Effector memory CD4-positive, alpha-beta T cell (primary cell): ENCODE measurements at regions not wholly inside any gene's neighbourhood (a gene's known extent, or its start where the extent isn't known, plus 50 kb on each side); places are given as distances from the start of the nearest gene placed in this dataset.

Experiments used
- DNase-seq, 3 donors: peaks; one replicate each; pipeline ENCODE4 v3.0.0-alpha.2; 2020
- H3K27ac ChIP-seq: 2 replicates; pipeline ENCODE4 v1.7.0; 2013; ENCODE audit warnings: mild to moderate bottlenecking, low read length, moderate library complexity; ENCODE audit not compliant: insufficient read depth, poor library complexity, severe bottlenecking
- H3K27me3 ChIP-seq: replicated peaks from 2 replicates; pipeline ENCODE4 v1.7.0; 2013; ENCODE audit warnings: mild to moderate bottlenecking, low read length; ENCODE audit not compliant: insufficient read depth, control insufficient read depth, poor library complexity, severe bottlenecking
- H3K36me3 ChIP-seq: 2 replicates; pipeline ENCODE4 v1.7.0; 2013; ENCODE audit warnings: mild to moderate bottlenecking, low read length, moderate library complexity; ENCODE audit not compliant: control insufficient read depth, insufficient read depth
- H3K4me1 ChIP-seq: 2 replicates; pipeline ENCODE4 v1.7.0; 2013; ENCODE audit warnings: low read length, mild to moderate bottlenecking; ENCODE audit not compliant: control insufficient read depth, insufficient read depth, poor library complexity, severe bottlenecking
- H3K4me3 ChIP-seq: 2 replicates; pipeline ENCODE4 v1.7.0; 2013; ENCODE audit warnings: low read length, low read depth, mild to moderate bottlenecking; ENCODE audit not compliant: insufficient read depth, poor library complexity, severe bottlenecking
- H3K9me3 ChIP-seq: 2 replicates; pipeline ENCODE4 v1.7.0; 2013; ENCODE audit warnings: mild to moderate bottlenecking, low read length, moderate library complexity; ENCODE audit not compliant: control insufficient read depth

GRCh38 chr6:100155141-100155540 lies 161.1 kb upstream of the MCHR2 start:
- Histone ChIP-seq H3K9me3 (no peaks in the 10 kb centered on the region), H3K4me3 (no peak overlapping the region), H3K27me3 (no peaks in the 10 kb centered on the region), H3K36me3 (no peaks in the 10 kb centered on the region), H3K4me1 (no peaks in the 10 kb centered on the region), H3K27ac (no peak overlapping the region)
- no peak for DNase-seq

DNA sequence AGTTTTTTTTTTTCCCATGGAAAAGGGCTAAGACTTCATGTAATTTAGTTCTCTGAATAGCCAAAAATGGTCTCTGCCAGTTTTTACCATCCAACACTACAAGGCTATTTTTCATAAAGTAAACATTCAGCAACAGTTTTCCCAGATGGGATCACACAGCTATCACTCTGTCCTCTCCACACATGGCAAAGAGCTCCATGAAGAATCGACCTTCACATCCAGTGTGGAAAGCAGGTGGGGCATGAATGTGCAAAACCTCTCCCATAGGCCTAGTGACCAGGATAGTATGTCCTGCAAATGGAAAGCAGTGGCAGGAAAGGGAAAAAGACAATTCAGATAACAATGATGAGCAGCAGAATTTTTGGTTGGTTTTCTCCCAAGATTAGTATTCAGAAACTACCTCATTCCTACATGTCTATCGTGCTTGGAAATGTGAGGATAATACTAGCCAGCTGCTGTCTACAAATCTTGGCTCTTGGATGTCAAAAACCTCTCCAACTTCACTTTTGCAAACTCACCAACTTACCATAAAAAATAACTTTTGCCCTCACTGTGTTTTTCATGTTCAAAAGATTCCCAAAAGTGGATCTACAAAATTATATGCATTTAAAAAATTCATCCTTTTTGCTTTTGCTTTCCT lies 159.7 kb upstream of the MCHR2 start:
- H3K27ac ChIP-seq: no peak overlapping the region
- no peaks in the 10 kb centered on the region for H3K4me1 ChIP-seq
- no peak for DNase-seq
- H3K27me3 ChIP-seq: no peaks in the 10 kb centered on the region
- H3K9me3 ChIP-seq: no peaks in the 10 kb centered on the region
- H3K36me3 ChIP-seq: no peaks in the 10 kb centered on the region
- no peak overlapping the region for H3K4me3 ChIP-seq

DNA sequence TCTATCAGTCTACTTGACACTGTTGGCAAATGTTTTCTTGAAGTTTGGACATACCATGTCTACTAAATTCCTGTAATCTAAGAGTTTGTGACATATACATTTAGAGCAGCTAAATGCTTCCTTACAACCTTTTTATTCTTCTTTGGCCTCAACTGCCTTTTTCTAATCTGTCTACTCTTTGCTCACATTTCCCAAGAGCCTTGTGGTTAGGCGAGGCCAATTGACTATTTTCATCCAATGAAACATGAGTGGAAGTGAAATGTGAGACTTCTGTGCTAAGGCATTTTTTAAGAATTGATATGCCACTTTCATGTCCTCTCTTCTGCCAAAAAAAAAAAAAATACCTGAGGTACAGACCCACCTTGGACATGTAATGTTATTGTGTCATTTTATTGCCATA lies 158.2 kb upstream of the MCHR2 start:
- Histone ChIP-seq H3K4me1 (no peaks in the 10 kb centered on the region), H3K27ac (no peak overlapping the region), H3K4me3 (no peak overlapping the region), H3K9me3 (no peaks in the 10 kb centered on the region), H3K27me3 (no peaks in the 10 kb centered on the region), H3K36me3 (no peaks in the 10 kb centered on the region)
- DNase-seq: no peak

GRCh38 chr6:100144991-100145390 lies 151.0 kb upstream of the MCHR2 start:
- DNase-seq: no peak
- H3K9me3 ChIP-seq: no peaks in the 10 kb centered on the region
- no peak overlapping the region for H3K27ac ChIP-seq
- no peaks in the 10 kb centered on the region for H3K4me1 ChIP-seq
- H3K27me3 ChIP-seq: no peaks in the 10 kb centered on the region
- H3K4me3 ChIP-seq: no peak overlapping the region
- no peaks in the 10 kb centered on the region for H3K36me3 ChIP-seq

GRCh38 chr6:100138346-100139022 lies 144.5 kb upstream of the MCHR2 start:
- no peak for DNase-seq
- H3K27me3 ChIP-seq: no peaks in the 10 kb centered on the region
- no peaks in the 10 kb centered on the region for H3K9me3 ChIP-seq
- no peak overlapping the region for H3K4me3 ChIP-seq
- no peaks in the 10 kb centered on the region for H3K36me3 ChIP-seq
- H3K27ac ChIP-seq: no peak overlapping the region
- H3K4me1 ChIP-seq: no peaks in the 10 kb centered on the region

GRCh38 chr6:100137759-100138158 lies 143.7 kb upstream of the MCHR2 start:
- H3K27ac ChIP-seq: no peak overlapping the region
- no peaks in the 10 kb centered on the region for H3K36me3 ChIP-seq
- DNase-seq: no peak
- no peak overlapping the region for H3K4me3 ChIP-seq
- no peaks in the 10 kb centered on the region for H3K9me3 ChIP-seq
- no peaks in the 10 kb centered on the region for H3K27me3 ChIP-seq
- H3K4me1 ChIP-seq: no peaks in the 10 kb centered on the region

- DNase-seq: no peak
- Histone ChIP-seq H3K9me3 (no peaks in the 10 kb centered on the region), H3K4me3 (no peak overlapping the region), H3K27me3 (no peaks in the 10 kb centered on the region), H3K4me1 (no peaks in the 10 kb centered on the region), H3K36me3 (no peaks in the 10 kb centered on the region), H3K27ac (no peak overlapping the region)
These were observed 142.6 kb upstream of the MCHR2 start for GRCh38 chr6:100136590-100136989.

GRCh38 chr6:100135977-100136376 lies 142.0 kb upstream of the MCHR2 start:
- DNase-seq: no peak
- Histone ChIP-seq H3K9me3 (no peaks in the 10 kb centered on the region), H3K36me3 (no peaks in the 10 kb centered on the region), H3K27me3 (no peaks in the 10 kb centered on the region), H3K27ac (no peak overlapping the region), H3K4me1 (no peaks in the 10 kb centered on the region), H3K4me3 (no peak overlapping the region)

DNA sequence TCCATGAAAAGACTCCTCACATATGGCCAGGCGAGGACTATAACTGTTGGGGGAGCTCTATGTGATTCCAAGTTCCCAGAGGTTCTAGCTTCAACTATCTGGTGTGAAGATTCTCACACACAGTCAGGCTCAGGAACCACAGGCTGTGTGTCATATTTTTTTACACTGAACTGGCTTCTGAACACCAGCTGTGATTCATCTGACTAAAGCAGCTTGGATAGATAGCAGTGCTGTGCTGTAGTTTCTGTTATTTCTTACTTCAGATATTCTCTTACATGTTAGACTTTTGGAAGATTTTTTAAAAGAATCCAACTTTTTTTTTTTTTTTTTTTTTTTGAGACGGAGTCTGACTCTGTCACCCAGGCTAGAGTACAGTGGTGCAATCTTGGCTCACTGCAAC lies 140.7 kb upstream of the MCHR2 start:
- H3K4me3 ChIP-seq: no peak overlapping the region
- no peak overlapping the region for H3K27ac ChIP-seq
- no peaks in the 10 kb centered on the region for H3K4me1 ChIP-seq
- no peaks in the 10 kb centered on the region for H3K9me3 ChIP-seq
- DNase-seq: no peak
- H3K36me3 ChIP-seq: no peaks in the 10 kb centered on the region
- no peaks in the 10 kb centered on the region for H3K27me3 ChIP-seq

DNA sequence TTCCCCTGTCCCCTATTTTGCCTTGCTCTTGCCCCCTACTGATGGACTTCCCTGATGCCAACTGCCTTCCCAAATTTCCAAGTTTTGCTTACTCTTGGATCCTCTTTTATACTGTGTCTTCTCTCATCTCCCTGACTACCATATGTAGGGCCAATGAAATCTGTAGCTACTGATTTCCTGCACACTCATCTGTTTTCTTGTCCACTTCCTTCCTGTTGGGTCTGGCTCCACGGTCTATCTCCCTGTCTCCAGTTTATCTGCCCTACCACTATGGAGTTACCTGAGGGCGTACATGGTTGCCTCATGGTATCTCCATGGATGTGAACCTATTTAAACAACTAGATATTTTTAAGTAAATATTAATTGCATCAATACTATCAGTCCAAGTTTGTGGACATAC lies 140.3 kb upstream of the MCHR2 start:
- no peaks in the 10 kb centered on the region for H3K36me3 ChIP-seq
- no peak overlapping the region for H3K27ac ChIP-seq
- H3K4me1 ChIP-seq: no peaks in the 10 kb centered on the region
- H3K27me3 ChIP-seq: no peaks in the 10 kb centered on the region
- no peaks in the 10 kb centered on the region for H3K9me3 ChIP-seq
- DNase-seq: no peak
- H3K4me3 ChIP-seq: no peak overlapping the region
